GM13977 (cell line): ENCODE measurements at regions not wholly inside any gene's neighbourhood (a gene's known extent, or its start where the extent isn't known, plus 50 kb on each side); places are given as distances from the start of the nearest gene placed in this dataset.

Experiments
- DNase-seq: peaks from one replicate; pipeline ENCODE4 v3.0.0; 2012; ENCODE audit warnings: low spot score
- in situ Hi-C: fragments of 300-500 bp; cut with MboI; formaldehyde crosslinking; loops from one replicate; pipeline ENCODE4 v1.12.0; 2022; ENCODE audit warnings: low sequenced_read_pairs, low pct_unique_long_range_greater_than_20kb, mixed read lengths, inconsistent platforms; ENCODE audit not compliant: unreplicated experiment
- TF ChIP-seq, protein P1 (sequence below): IDR thresholded peaks from 2 replicates; pipeline ENCODE4 v1.5.1; 2012; ENCODE audit warnings: mild to moderate bottlenecking, control low read depth; ENCODE audit not compliant: insufficient read depth; ENCODE audit errors: extremely low read depth, missing control alignments

DNA sequence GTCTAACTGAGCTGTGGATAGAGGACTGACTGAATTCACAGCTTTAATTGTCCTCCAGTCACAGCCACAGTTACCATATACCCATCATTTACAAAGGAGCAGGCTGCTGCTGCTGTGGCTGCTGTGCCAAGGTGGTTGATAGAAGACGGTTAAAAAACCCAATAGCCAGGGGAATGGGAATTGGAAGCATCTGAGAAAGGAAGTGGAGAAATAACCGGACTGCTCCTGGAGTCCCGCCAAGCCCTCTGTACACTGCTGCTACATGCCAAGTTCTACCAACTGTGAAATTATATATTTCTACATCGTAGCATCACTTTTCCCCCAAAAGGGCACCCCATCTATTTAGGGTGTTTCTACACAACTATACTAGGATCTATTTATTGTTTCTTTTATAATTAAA, 279.7 kb upstream of the ARX start:
- TF ChIP-seq, protein P1, sequence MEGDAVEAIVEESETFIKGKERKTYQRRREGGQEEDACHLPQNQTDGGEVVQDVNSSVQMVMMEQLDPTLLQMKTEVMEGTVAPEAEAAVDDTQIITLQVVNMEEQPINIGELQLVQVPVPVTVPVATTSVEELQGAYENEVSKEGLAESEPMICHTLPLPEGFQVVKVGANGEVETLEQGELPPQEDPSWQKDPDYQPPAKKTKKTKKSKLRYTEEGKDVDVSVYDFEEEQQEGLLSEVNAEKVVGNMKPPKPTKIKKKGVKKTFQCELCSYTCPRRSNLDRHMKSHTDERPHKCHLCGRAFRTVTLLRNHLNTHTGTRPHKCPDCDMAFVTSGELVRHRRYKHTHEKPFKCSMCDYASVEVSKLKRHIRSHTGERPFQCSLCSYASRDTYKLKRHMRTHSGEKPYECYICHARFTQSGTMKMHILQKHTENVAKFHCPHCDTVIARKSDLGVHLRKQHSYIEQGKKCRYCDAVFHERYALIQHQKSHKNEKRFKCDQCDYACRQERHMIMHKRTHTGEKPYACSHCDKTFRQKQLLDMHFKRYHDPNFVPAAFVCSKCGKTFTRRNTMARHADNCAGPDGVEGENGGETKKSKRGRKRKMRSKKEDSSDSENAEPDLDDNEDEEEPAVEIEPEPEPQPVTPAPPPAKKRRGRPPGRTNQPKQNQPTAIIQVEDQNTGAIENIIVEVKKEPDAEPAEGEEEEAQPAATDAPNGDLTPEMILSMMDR: no peak
- in situ Hi-C loops: no loop called here
- DNase-seq: no peak

DNA sequence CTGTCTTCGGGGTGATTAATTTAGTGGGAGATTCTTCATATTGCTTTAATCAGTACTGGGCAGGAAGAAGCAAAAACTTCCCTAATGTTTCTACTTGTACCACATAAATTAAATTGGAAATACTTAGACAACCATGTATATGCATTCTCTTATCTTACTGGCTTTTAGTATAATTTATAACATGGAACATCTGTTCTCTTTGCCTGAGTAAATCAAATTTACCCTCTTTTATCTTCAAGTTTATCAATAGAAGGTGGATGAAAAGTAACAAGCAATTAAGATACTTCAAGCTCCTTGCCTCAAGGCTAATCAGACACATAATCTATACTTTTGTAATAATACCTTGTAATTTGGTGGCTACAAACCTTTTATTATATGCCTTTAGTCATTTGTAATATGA, 274.4 kb upstream of the ARX start:
- no peak for DNase-seq
- in situ Hi-C loops: no loop called here
- TF ChIP-seq, protein P1: no peak

DNA sequence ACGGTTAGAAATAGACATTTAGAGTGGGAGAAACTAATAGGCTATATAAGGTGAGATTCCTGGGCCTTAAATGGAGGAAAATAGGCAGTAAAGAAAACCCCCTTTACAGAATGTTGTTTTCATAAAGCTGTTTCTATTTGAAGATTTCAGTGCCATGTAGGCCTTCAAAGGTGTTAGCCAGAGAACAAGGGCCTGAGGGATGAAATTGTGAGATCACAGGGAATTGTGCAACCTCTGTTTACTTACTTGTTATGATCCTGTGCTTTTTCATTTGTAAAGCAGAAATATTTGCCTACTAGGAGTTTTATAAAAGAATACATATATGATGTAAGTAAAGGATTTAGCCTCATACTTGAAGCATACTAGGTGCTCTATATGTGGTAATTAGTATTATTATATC, 272.9 kb upstream of the ARX start:
- in situ Hi-C loops: no loop called here
- TF ChIP-seq, protein P1: no peak
- no peak for DNase-seq

DNA sequence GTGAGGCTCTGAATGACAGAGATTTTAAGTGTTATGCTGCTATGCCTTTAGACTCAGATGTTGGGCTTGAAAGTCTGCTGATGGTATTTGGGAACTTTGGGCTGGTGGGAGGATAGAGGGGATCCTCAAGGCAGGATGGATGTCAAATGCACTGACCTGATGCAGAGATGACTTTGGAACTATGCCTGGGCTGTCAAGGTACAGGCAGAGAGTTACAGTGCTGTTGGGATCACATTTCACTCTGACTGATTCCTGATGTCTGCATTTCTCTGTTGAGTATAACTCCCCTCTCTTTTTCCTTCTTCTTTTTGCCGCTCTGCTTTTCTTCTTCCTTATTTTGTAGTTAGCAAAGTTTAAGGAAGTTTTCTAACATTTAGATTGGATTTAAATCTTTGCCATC, 271.8 kb upstream of the ARX start:
- TF ChIP-seq, protein P1: no peak
- in situ Hi-C loops: no loop called here

DNA sequence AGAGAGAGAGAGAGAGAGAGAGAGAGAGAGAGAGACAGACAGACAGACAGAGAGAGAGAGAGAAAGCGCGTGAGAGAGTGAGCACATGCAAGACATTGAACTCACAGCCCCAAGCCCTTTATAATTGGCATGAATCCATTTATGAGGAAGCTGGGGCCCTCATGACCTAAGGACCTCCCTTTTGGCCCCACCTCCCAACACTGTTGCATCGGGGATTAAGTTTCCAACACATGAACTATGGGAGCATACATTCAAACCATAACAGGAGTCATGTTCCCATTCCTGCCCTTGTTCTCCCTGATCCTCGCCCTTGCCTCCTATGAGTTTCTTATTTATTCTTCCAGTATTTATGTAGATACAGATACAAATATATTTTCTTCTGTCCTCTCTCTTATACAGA, 269.8 kb upstream of the ARX start:
- in situ Hi-C loops: no loop called here
- no peak for DNase-seq

More for the DNA sequence above, 271.8 kb upstream of the ARX start:
- DNase-seq: no peak

DNA sequence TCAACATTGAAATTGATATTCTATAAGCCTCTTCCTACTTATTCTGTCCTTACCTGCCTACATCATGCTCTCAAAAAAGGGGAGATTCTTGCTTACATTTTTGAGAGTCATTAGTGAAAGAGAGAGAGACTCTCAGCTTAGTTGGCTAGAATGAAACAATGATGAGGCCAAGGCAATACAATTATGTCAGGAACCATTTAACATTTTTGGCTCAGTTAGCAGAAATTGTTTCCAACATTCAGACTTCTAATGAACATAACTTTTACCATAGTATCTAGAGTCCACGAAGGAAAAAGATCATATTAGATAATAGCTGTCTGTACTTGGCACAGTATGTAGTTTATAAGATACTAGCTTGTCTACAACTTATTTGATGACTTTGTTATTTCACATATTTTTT, 263.7 kb upstream of the ARX start:
- TF ChIP-seq, protein P1: no peak
- no peak for DNase-seq

More for the DNA sequence above, 269.8 kb upstream of the ARX start:
- TF ChIP-seq, protein P1: no peak

DNA sequence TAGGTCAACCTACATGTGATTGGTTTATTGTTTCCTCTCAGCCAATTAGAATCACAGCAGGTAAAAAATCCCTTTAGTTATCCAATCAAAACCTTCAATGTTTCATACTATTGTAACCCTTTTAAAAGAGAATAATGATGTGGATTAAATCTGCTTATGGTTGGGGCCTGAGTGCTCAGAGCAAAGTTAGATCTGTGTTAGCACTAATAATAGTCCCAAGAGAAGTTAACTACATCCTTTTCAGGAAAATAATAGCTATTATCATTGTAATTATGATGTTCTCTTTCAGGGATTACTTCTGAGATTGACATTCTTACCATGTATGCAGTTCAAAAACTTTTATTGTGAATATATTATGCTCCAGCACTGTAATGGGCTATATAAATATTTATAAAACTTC, 262.6 kb upstream of the ARX start:
- TF ChIP-seq, protein P1: no peak
- DNase-seq: no peak
- in situ Hi-C loops: no loop called here

More for the DNA sequence above, 263.7 kb upstream of the ARX start:
- in situ Hi-C loops: no loop called here
